Panc1 (cell line): ENCODE measurements at regions not wholly inside any gene's neighbourhood (a gene's known extent, or its start where the extent isn't known, plus 50 kb on each side); places are given as distances from the start of the nearest gene placed in this dataset.

Experiments
- ATAC-seq: fragments of 200-7000 bp; cut with Tn5 transposase; 2 replicates; pipeline ENCODE4 v1.9.1; 2020; ENCODE audit warnings: mild to moderate bottlenecking, moderate library complexity
- BruUV-seq: library from RNA; stranded (reverse); fragments of 400-500 nt; replicated peaks from 2 replicates; lab custom pipeline; 2021; lab: Mats Ljungman, UMichigan
- CTCF ChIA-PET: fragments of 300-600 bp; sonication (Branson Sonifier 250); formaldehyde crosslinking; loops from one replicate; lab custom pipeline; 2022; ENCODE audit warnings: antibody characterized with exemption; lab: Charles Lee
- POLR2A ChIA-PET: fragments of 300-600 bp; sonication (Branson Sonifier 250); formaldehyde crosslinking; loops from one replicate; lab custom pipeline; 2022; ENCODE audit warnings: antibody characterized with exemption; lab: Charles Lee
- DNase-seq: peaks from one replicate; pipeline ENCODE4 v3.0.0-alpha.2; 2010; ENCODE audit warnings: low read depth, low spot score
- H3K27ac ChIP-seq: 2 replicates; pipeline ENCODE4 v1.5.1; 2011; ENCODE audit warnings: mild to moderate bottlenecking, low read length, inconsistent platforms
- H3K27me3 ChIP-seq: fragments of 200-500 bp; sonication (Bioruptor generic); 2 replicates; pipeline ENCODE4 v1.6.0; 2014; ENCODE audit warnings: low read length, inconsistent platforms; ENCODE audit not compliant: control insufficient read depth, insufficient read depth
- H3K36me3 ChIP-seq: fragments of 200-500 bp; sonication (Bioruptor generic); 2 replicates; pipeline ENCODE4 v1.5.1; 2014; ENCODE audit warnings: inconsistent platforms, mild to moderate bottlenecking, low read length, moderate library complexity; ENCODE audit not compliant: control insufficient read depth, insufficient read depth
- H3K4me1 ChIP-seq: 2 replicates; pipeline ENCODE4 v1.5.1; 2011; ENCODE audit warnings: inconsistent platforms, mild to moderate bottlenecking, low read length, moderate library complexity; ENCODE audit not compliant: control insufficient read depth, insufficient read depth
- H3K4me3 ChIP-seq, 2 experiments: 2 replicates each; pipeline ENCODE4 v1.5.1; 2011 to 2012; ENCODE audit warnings: low read depth in 2 of 2, low read length in 2 of 2, mild to moderate bottlenecking in 2 of 2, inconsistent platforms in 1 of 2, moderate library complexity in 1 of 2
- H3K9me3 ChIP-seq: fragments of 200-500 bp; sonication (Bioruptor generic); 2 replicates; pipeline ENCODE4 v1.5.1; 2014; ENCODE audit warnings: low read depth, mild to moderate bottlenecking, inconsistent platforms, low read length, moderate library complexity; ENCODE audit not compliant: control insufficient read depth, insufficient read depth
- POLR2AphosphoS5 ChIP-seq: IDR thresholded peaks from 2 replicates; pipeline ENCODE4 v1.6.1; 2012; ENCODE audit warnings: mild to moderate bottlenecking, low read depth, low read length, moderate library complexity
- SIN3A ChIP-seq: IDR thresholded peaks from 2 replicates; pipeline ENCODE4 v1.6.1; 2012; ENCODE audit warnings: low read depth, mild to moderate bottlenecking, low read length, moderate library complexity, borderline replicate concordance; ENCODE audit not compliant: insufficient read depth
- TCF7L2 ChIP-seq: IDR thresholded peaks from 2 replicates; pipeline ENCODE4 v1.6.1; 2011; ENCODE audit warnings: mild to moderate bottlenecking, low read depth, low read length, inconsistent platforms
- in situ Hi-C: cut with HindIII; loops from 2 replicates; pipeline ENCODE4 v1.10.0; 2016; ENCODE audit warnings: low sequenced_read_pairs, low pct_unique_long_range_greater_than_20kb
- intact Hi-C: fragments of 100-400 bp; cut with micrococcal nuclease; formaldehyde crosslinking; loops from one replicate; pipeline ENCODE4 v1.10.0; 2022; ENCODE audit not compliant: unreplicated experiment
- TF ChIP-seq, protein P1 (sequence below): fragments of 450-650 bp; IDR thresholded peaks from 2 replicates; pipeline ENCODE4 v1.5.1; 2017; ENCODE audit warnings: mild to moderate bottlenecking
- TF ChIP-seq, protein P2 (sequence below), 2 experiments: IDR thresholded peaks; 2 replicates each; pipeline ENCODE4 v1.6.1; 2011 to 2012; ENCODE audit warnings: low read depth in 2 of 2, control low read depth in 1 of 2, low read length in 1 of 2, mild to moderate bottlenecking in 1 of 2, moderate library complexity in 1 of 2; ENCODE audit not compliant: insufficient read depth in 1 of 2

- in situ Hi-C loops (no loop called here), intact Hi-C loops (no loop called here)
- no peak for DNase-seq
- ChIA-PET CTCF (no interaction called here), POLR2A (no interaction called here)
- TF ChIP-seq POLR2AphosphoS5: no peak
- H3K4me3 ChIP-seq: no peak overlapping the region
- H3K36me3 ChIP-seq: no peaks in the 10 kb centered on the region
- H3K27ac ChIP-seq: no peak overlapping the region
- no TSS peak for BruUV-seq
- H3K9me3 ChIP-seq: no peaks in the 10 kb centered on the region
- no peak for ATAC-seq
- no peaks in the 10 kb centered on the region for H3K4me1 ChIP-seq
- no peaks in the 10 kb centered on the region for H3K27me3 ChIP-seq
Measured at GRCh38 chr20:39549733-39550132, 587.6 kb downstream of the DHX35 start.

DNA sequence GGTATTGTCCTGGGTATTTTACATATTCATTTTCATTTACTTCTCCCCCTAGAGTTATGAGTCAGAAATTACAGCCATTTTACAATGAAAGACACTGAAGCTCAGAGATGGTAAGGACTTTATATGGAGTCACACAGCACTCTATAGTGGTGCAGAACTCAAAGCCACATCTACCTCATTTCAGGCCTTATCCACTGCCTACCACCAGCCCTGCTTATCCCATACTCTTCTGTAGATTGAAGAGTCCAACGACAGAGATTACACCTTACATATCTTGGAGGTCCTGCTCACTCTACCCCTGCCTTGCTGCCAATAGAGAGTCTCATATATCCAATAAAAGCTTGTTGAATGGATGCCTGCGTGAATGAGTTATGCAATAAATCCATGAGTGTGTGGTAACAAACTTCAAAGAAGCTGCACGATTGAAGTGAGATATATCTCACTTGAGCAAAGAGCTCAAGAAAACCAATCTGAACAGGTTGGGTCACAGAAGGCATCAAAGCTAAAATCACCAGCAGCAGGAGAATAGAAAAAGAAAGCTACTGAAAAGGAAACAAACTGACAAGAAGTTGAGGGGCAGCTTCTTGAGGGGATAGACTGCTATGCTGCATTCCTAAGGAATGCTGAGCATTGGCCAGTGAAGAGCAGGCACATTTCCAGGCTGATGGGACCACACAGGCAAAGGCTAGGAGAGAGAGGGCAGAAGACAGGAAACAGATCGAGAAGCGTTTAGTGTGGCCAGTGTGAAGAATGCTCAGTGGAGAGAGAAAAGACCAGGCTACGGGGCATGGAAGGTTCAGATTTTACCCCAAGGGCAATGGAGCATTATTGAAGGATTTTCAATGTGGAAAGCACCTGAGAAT, 585.6 kb downstream of the DHX35 start:
- TF ChIP-seq TCF7L2: no peak
- TF ChIP-seq, protein P1, sequence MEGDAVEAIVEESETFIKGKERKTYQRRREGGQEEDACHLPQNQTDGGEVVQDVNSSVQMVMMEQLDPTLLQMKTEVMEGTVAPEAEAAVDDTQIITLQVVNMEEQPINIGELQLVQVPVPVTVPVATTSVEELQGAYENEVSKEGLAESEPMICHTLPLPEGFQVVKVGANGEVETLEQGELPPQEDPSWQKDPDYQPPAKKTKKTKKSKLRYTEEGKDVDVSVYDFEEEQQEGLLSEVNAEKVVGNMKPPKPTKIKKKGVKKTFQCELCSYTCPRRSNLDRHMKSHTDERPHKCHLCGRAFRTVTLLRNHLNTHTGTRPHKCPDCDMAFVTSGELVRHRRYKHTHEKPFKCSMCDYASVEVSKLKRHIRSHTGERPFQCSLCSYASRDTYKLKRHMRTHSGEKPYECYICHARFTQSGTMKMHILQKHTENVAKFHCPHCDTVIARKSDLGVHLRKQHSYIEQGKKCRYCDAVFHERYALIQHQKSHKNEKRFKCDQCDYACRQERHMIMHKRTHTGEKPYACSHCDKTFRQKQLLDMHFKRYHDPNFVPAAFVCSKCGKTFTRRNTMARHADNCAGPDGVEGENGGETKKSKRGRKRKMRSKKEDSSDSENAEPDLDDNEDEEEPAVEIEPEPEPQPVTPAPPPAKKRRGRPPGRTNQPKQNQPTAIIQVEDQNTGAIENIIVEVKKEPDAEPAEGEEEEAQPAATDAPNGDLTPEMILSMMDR: no peak
- no peak for TF ChIP-seq POLR2AphosphoS5
- TF ChIP-seq, protein P2, sequence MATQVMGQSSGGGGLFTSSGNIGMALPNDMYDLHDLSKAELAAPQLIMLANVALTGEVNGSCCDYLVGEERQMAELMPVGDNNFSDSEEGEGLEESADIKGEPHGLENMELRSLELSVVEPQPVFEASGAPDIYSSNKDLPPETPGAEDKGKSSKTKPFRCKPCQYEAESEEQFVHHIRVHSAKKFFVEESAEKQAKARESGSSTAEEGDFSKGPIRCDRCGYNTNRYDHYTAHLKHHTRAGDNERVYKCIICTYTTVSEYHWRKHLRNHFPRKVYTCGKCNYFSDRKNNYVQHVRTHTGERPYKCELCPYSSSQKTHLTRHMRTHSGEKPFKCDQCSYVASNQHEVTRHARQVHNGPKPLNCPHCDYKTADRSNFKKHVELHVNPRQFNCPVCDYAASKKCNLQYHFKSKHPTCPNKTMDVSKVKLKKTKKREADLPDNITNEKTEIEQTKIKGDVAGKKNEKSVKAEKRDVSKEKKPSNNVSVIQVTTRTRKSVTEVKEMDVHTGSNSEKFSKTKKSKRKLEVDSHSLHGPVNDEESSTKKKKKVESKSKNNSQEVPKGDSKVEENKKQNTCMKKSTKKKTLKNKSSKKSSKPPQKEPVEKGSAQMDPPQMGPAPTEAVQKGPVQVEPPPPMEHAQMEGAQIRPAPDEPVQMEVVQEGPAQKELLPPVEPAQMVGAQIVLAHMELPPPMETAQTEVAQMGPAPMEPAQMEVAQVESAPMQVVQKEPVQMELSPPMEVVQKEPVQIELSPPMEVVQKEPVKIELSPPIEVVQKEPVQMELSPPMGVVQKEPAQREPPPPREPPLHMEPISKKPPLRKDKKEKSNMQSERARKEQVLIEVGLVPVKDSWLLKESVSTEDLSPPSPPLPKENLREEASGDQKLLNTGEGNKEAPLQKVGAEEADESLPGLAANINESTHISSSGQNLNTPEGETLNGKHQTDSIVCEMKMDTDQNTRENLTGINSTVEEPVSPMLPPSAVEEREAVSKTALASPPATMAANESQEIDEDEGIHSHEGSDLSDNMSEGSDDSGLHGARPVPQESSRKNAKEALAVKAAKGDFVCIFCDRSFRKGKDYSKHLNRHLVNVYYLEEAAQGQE (IDR thresholded peaks at IDR 0.05; ENCODE audit: insufficient read depth in 1 of 2, low read depth in 2 of 2, low read length in 1 of 2): no peak
- TF ChIP-seq SIN3A: no peak
- CTCF ChIA-PET: no interaction called here
- no peak for ATAC-seq
- intact Hi-C loops (no loop called here), in situ Hi-C loops (no loop called here)
- H3K36me3 ChIP-seq: no peaks in the 10 kb centered on the region
- H3K27ac ChIP-seq: no peak overlapping the region
- BruUV-seq: no TSS peak
- H3K4me1 ChIP-seq: no peaks in the 10 kb centered on the region
- POLR2A ChIA-PET: no interaction called here
- H3K4me3 ChIP-seq: no peak overlapping the region
- H3K27me3 ChIP-seq: no peaks in the 10 kb centered on the region
- no peak for DNase-seq
- no peaks in the 10 kb centered on the region for H3K9me3 ChIP-seq

DNA sequence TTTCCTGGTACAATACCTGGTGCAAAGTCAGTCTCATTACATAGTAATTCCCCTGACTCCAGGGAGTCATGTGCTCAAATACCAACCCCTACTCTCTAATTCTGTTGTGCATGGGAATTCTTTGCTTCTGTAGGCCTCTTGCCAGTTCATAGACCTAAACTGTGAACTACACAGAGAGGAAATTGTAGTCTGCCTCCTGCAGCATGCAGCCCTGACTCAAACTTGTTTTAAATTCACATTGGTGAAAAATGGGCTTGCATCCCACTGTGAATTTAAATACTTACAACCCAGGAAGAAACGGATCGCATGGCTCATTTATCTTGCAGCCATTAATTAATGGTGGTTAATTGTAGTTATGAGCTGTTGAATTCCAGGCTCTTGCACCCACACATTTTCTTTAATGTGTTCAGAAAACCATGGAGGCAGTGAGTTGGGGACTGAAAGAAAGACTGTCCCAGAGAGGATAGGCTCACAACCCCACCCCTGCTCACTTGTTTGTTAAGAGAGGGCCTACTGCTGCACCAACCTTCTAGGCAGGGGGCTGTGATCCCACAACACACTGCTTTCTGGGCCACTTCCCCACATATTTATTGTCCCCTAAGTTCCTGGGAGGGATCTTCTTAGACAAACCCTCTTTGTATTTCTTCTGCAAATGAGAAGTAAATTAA, 579.1 kb downstream of the DHX35 start:
- TF ChIP-seq SIN3A: no peak
- TF ChIP-seq, protein P1: no peak
- TF ChIP-seq POLR2AphosphoS5: no peak
- no peak for TF ChIP-seq TCF7L2
- TF ChIP-seq, protein P2 (IDR thresholded peaks at IDR 0.05; ENCODE audit: insufficient read depth in 1 of 2, low read depth in 2 of 2, low read length in 1 of 2): no peak
- Histone ChIP-seq H3K4me3 (no peak overlapping the region), H3K9me3 (no peaks in the 10 kb centered on the region), H3K4me1 (no peaks in the 10 kb centered on the region), H3K27ac (no peak overlapping the region), H3K36me3 (no peaks in the 10 kb centered on the region), H3K27me3 (no peaks in the 10 kb centered on the region)
- in situ Hi-C loops (no loop called here), intact Hi-C loops (no loop called here)
- ChIA-PET CTCF (no interaction called here), POLR2A (no interaction called here)
- DNase-seq (no peak), ATAC-seq (no peak)
- BruUV-seq: no TSS peak
